Cardiac muscle cell (in vitro differentiated cells and primary cell): ENCODE measurements at regions not wholly inside any gene's neighbourhood (a gene's known extent, or its start where the extent isn't known, plus 50 kb on each side); places are given as distances from the start of the nearest gene placed in this dataset.

Experiments
- DNase-seq, 2 donors: peaks; one replicate each; pipeline versions ENCODE4 v3.0.0 to v3.0.0-alpha.2; 2010 to 2017; ENCODE audit warnings: low read depth in 1 of 2, low spot score in 1 of 2
- H3K27ac ChIP-seq: fragments of 200-600 bp; sonication (generic); 2 replicates; pipeline ENCODE4 v1.5.1; 2016
- H3K27me3 ChIP-seq: fragments of 200-600 bp; sonication (generic); 2 replicates; pipeline ENCODE4 v1.6.0; 2016; ENCODE audit warnings: control low read depth
- H3K36me3 ChIP-seq: fragments of 200-600 bp; sonication (generic); 2 replicates; pipeline ENCODE4 v1.5.1; 2016; ENCODE audit warnings: control low read depth
- H3K4me1 ChIP-seq: fragments of 200-600 bp; sonication (generic); 2 replicates; pipeline ENCODE4 v1.8.1; 2017; ENCODE audit warnings: low read depth, mild to moderate bottlenecking, mixed run types
- H3K4me3 ChIP-seq: fragments of 200-600 bp; sonication (generic); 2 replicates; pipeline ENCODE4 v1.5.1; 2016; ENCODE audit warnings: mild to moderate bottlenecking
- H3K9me3 ChIP-seq: fragments of 200-600 bp; sonication (generic); 2 replicates; pipeline ENCODE4 v1.5.1; 2017; ENCODE audit warnings: low read depth, mild to moderate bottlenecking, control low read depth
- CTCF ChIP-seq: IDR thresholded peaks from 2 replicates; pipeline ENCODE4 v1.5.1; 2012; ENCODE audit warnings: low read depth, mild to moderate bottlenecking, low read length

GRCh38 chr7:142409471-142409870 lies 151.6 kb upstream of the PRSS58 start:
- H3K27me3 ChIP-seq, result no peaks in the 10 kb centered on the region
- H3K4me1 ChIP-seq, result no peaks in the 10 kb centered on the region
- H3K9me3 ChIP-seq, result no peaks in the 10 kb centered on the region
- no peak overlapping the region for H3K4me3 ChIP-seq
- H3K36me3 ChIP-seq, result no peaks in the 10 kb centered on the region
- no peak for TF ChIP-seq CTCF
- no peak for DNase-seq
- no peak overlapping the region for H3K27ac ChIP-seq

GRCh38 chr7:142408794-142409193 lies 150.9 kb upstream of the PRSS58 start:
- Histone ChIP-seq H3K27me3 (no peaks in the 10 kb centered on the region), H3K4me3 (no peak overlapping the region), H3K9me3 (no peaks in the 10 kb centered on the region), H3K27ac (no peak overlapping the region), H3K36me3 (no peaks in the 10 kb centered on the region), H3K4me1 (no peaks in the 10 kb centered on the region)
- DNase-seq, result no peak
- TF ChIP-seq CTCF, result no peak

- Histone ChIP-seq H3K4me3 (no peak overlapping the region), H3K27me3 (no peaks in the 10 kb centered on the region), H3K27ac (no peak overlapping the region), H3K36me3 (no peaks in the 10 kb centered on the region), H3K9me3 (no peaks in the 10 kb centered on the region), H3K4me1 (no peaks in the 10 kb centered on the region)
- DNase-seq, result peak in 1 of 2 donors; percentile 27
- no peak for TF ChIP-seq CTCF
Measured at GRCh38 chr7:142407939-142408570, 150.2 kb upstream of the PRSS58 start.

GRCh38 chr7:142405122-142405765 lies 147.4 kb upstream of the PRSS58 start:
- no peaks in the 10 kb centered on the region for H3K27me3 ChIP-seq
- no peak for TF ChIP-seq CTCF
- H3K27ac ChIP-seq, result no peak overlapping the region
- H3K36me3 ChIP-seq, result no peaks in the 10 kb centered on the region
- H3K9me3 ChIP-seq, result no peaks in the 10 kb centered on the region
- H3K4me1 ChIP-seq, result no peaks in the 10 kb centered on the region
- H3K4me3 ChIP-seq, result no peak overlapping the region
- peak in 1 of 2 donors; percentile 9 for DNase-seq

GRCh38 chr7:142401951-142402350 lies 144.1 kb upstream of the PRSS58 start:
- no peaks in the 10 kb centered on the region for H3K4me1 ChIP-seq
- TF ChIP-seq CTCF, result no peak
- no peak overlapping the region for H3K27ac ChIP-seq
- H3K27me3 ChIP-seq, result no peaks in the 10 kb centered on the region
- no peaks in the 10 kb centered on the region for H3K9me3 ChIP-seq
- no peak overlapping the region for H3K4me3 ChIP-seq
- no peaks in the 10 kb centered on the region for H3K36me3 ChIP-seq
- no peak for DNase-seq
